Peyer's patch (tissue), 4 donors: ENCODE measurements at regions not wholly inside any gene's neighbourhood (a gene's known extent, or its start where the extent isn't known, plus 50 kb on each side); places are given as distances from the start of the nearest gene placed in this dataset.
"Not testable (repeated sequence)": the region's sequence is repeated elsewhere in the genome, so short reads cannot be mapped to it uniquely, and the experiment has no call there.

Experiments used
- DNase-seq, 3 donors: peaks; one replicate each; pipeline ENCODE4 v3.0.0-alpha.2; 2017 to 2019
- H3K27ac ChIP-seq, 4 donors: fragments of 200-600 bp; sonication (generic); one replicate each; pipeline ENCODE4 v1.5.1; 2016 to 2019
- H3K27me3 ChIP-seq, 2 donors: fragments of 200-600 bp; sonication (generic); one replicate each; pipeline ENCODE4 v1.5.1; 2019
- H3K36me3 ChIP-seq, 3 donors: fragments of 200-600 bp; sonication (generic); one replicate each; pipeline ENCODE4 v1.5.1; 2016 to 2019
- H3K4me1 ChIP-seq, 4 donors: fragments of 200-600 bp; sonication (generic); one replicate each; pipeline ENCODE4 v1.5.1; 2016 to 2019
- H3K4me3 ChIP-seq, 4 donors: fragments of 200-600 bp; sonication (generic); 1 replicate in 3 of 4; 2 replicates in 1 of 4; pipeline ENCODE4 v1.5.1; 2016 to 2019; ENCODE audit warnings: mild to moderate bottlenecking in 1 of 4
- H3K9me3 ChIP-seq, 4 donors: fragments of 200-600 bp; sonication (generic); one replicate each; pipeline ENCODE4 v1.5.1; 2016 to 2019; ENCODE audit warnings: mild to moderate bottlenecking in 1 of 4
- POLR2A ChIP-seq, 2 donors: fragments of 450-650 bp; IDR thresholded peaks; one replicate each; pipeline ENCODE4 v1.5.1; 2017; ENCODE audit warnings: antibody characterized with exemption in 2 of 2, mild to moderate bottlenecking in 2 of 2, moderate library complexity in 2 of 2
- TF ChIP-seq, protein P1 (sequence below), 6 experiments: fragments of 450-650 bp in 4 of 6; fragments of 200-600 bp in 2 of 6; sonication (generic) in 1 of 6; IDR thresholded peaks; one replicate each; pipeline ENCODE4 v1.5.1; 2017 to 2019; ENCODE audit warnings: antibody characterized with exemption in 6 of 6, mild to moderate bottlenecking in 3 of 6, moderate library complexity in 1 of 6

DNA sequence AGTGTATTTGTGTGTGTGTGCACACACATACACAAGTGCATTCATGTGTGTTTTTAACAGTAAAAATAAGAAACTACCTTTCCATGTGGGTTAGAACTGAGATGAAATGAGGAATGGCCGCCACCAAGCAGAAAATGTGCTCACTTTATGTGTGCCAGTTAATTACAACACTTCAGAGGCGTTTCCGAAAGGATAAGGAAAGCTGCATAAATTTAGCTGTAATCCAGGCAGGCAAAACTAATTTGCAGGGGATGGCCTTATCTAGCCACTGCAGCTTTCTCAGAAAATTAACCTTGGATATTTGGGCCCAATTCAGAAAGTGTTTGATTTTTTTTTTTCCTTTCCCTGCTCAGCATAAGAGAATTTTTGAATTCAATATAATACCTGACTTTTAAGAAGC, 328.8 kb upstream of the PHF14 start:
- no peaks in the 10 kb centered on the region for H3K36me3 ChIP-seq
- DNase-seq, result no peak
- no peaks in the 10 kb centered on the region for H3K4me1 ChIP-seq
- TF ChIP-seq, protein P1, sequence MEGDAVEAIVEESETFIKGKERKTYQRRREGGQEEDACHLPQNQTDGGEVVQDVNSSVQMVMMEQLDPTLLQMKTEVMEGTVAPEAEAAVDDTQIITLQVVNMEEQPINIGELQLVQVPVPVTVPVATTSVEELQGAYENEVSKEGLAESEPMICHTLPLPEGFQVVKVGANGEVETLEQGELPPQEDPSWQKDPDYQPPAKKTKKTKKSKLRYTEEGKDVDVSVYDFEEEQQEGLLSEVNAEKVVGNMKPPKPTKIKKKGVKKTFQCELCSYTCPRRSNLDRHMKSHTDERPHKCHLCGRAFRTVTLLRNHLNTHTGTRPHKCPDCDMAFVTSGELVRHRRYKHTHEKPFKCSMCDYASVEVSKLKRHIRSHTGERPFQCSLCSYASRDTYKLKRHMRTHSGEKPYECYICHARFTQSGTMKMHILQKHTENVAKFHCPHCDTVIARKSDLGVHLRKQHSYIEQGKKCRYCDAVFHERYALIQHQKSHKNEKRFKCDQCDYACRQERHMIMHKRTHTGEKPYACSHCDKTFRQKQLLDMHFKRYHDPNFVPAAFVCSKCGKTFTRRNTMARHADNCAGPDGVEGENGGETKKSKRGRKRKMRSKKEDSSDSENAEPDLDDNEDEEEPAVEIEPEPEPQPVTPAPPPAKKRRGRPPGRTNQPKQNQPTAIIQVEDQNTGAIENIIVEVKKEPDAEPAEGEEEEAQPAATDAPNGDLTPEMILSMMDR (IDR thresholded peaks at IDR 0.05), result no peak
- TF ChIP-seq POLR2A (IDR thresholded peaks at IDR 0.05), result no peak
- H3K4me3 ChIP-seq, result no peak overlapping the region
- no peaks in the 10 kb centered on the region for H3K9me3 ChIP-seq
- H3K27ac ChIP-seq, result no peak overlapping the region
- H3K27me3 ChIP-seq, result no peaks in the 10 kb centered on the region

DNA sequence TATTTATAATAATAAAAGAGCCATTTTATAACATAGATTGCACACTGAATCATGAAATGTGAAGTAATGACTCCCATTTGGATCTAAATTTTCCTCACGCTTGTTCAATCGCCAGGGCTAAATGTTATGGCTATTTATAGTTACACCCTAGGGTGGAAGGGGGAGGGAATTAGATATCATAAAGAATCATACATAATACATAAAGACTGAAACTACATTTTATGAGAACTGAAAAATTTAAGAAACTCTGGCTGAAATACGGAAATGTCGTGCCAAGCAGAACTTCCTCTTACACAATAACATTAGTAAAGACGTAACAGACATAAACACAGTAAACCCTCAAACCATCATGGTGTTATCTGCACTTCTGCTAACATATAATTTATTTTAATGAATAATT, 327.5 kb upstream of the PHF14 start:
- Histone ChIP-seq H3K27ac (no peak overlapping the region), H3K4me3 (no peak overlapping the region), H3K4me1 (no peaks in the 10 kb centered on the region), H3K9me3 (no peaks in the 10 kb centered on the region), H3K36me3 (no peaks in the 10 kb centered on the region), H3K27me3 (no peaks in the 10 kb centered on the region)
- no peak for DNase-seq
- TF ChIP-seq, protein P1 (IDR thresholded peaks at IDR 0.05), result no peak
- TF ChIP-seq POLR2A (IDR thresholded peaks at IDR 0.05), result no peak

DNA sequence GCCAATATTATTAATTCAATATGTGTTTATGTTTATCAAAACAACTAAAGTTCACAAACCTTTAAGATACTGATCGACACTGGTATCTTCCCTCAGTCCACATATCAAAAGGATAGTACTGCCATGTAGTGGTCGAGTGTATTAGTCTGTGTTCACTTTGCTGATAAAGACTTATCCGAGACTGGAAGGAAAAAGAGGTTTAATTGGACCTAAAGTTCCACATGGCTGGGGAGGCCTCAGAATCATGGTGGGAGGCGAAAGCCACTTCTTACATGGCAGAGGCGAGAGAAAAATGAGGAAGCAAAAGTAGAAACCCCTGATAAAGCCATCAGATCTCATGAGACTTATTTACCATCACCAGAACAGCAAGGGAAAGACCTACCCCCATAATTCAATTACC, 325.4 kb upstream of the PHF14 start:
- Histone ChIP-seq H3K9me3 (no peaks in the 10 kb centered on the region), H3K4me3 (no peak overlapping the region), H3K4me1 (no peaks in the 10 kb centered on the region), H3K27ac (no peak overlapping the region), H3K27me3 (no peaks in the 10 kb centered on the region), H3K36me3 (no peaks in the 10 kb centered on the region)
- TF ChIP-seq, protein P1 (IDR thresholded peaks at IDR 0.05), result no peak
- no peak for TF ChIP-seq POLR2A (IDR thresholded peaks at IDR 0.05)
- no peak for DNase-seq

DNA sequence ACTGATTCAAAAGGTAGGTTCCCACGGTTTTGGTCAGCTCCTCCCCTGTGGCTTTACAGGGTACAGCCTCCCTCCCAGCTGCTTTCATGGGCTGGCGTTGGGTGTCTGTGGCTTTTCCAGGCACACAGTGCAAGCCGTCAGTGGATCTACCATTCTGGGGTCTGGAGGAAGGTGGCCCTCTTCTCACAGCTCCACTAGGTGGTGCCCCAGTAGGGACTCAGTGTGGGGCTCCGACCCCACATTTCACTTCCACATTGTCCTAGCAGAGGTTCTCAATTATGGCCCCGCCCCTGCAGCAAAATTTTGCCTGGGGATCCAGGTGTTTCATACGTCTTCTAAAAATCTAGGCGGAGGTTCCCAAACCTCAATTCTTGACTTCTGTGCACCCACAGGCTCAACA, 324.6 kb upstream of the PHF14 start:
- H3K36me3 ChIP-seq, H3K27ac ChIP-seq, H3K27me3 ChIP-seq, H3K9me3 ChIP-seq, H3K4me1 ChIP-seq, H3K4me3 ChIP-seq, DNase-seq: not testable (repeated sequence)

DNA sequence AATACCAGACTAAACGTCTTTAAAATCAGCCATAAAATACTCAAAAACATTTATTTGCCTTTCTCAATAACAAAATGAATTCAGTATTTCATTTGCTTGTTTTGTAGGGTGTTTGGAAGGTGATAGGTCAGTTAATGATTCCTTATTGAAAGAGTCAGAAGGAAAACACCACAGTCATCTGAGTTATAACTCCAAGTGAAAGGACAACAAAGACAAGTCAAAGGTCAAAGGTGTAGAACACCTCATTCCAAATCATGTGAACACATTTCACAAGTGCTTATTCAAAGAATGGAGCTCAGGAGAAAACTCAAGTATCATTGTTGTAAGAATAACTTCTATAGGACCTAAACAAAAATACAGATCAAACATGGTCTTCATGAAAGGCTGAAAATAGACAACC, 318.6 kb upstream of the PHF14 start:
- Histone ChIP-seq H3K27ac (no peak overlapping the region), H3K9me3 (no peaks in the 10 kb centered on the region), H3K36me3 (no peaks in the 10 kb centered on the region), H3K27me3 (no peaks in the 10 kb centered on the region), H3K4me1 (no peaks in the 10 kb centered on the region), H3K4me3 (no peak overlapping the region)
- TF ChIP-seq, protein P1 (IDR thresholded peaks at IDR 0.05), result no peak
- DNase-seq, result no peak

DNA sequence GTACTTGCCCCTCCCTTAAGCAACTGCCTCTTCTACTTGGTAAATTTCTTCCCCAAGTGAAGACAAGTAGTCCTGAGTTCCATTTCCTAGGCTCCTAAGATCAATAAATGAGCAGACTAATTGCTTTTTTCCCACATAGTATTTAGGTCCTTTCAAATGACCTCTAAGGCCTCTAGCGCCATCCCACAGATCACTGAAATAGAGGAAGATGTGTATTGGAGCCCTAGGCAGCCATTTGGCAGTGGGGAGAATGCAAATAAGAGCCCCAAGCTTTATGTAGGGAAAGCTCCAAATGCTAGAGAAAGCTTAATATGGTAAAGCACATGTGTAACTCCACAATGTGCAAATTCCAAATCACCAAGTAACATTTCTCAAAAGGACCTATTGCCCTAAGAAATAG, 316.5 kb upstream of the PHF14 start:
- Histone ChIP-seq H3K4me1 (no peaks in the 10 kb centered on the region), H3K9me3 (no peaks in the 10 kb centered on the region), H3K4me3 (no peak overlapping the region), H3K27me3 (no peaks in the 10 kb centered on the region), H3K36me3 (no peaks in the 10 kb centered on the region), H3K27ac (no peak overlapping the region)
- no peak for DNase-seq
- no peak for TF ChIP-seq POLR2A (IDR thresholded peaks at IDR 0.05)
- TF ChIP-seq, protein P1 (IDR thresholded peaks at IDR 0.05), result no peak
